ENCODE measurements at regions not wholly inside any gene's neighbourhood (a gene's known extent, or its start where the extent isn't known, plus 50 kb on each side); places are given as distances from the start of the nearest gene placed in this dataset.

DNA sequence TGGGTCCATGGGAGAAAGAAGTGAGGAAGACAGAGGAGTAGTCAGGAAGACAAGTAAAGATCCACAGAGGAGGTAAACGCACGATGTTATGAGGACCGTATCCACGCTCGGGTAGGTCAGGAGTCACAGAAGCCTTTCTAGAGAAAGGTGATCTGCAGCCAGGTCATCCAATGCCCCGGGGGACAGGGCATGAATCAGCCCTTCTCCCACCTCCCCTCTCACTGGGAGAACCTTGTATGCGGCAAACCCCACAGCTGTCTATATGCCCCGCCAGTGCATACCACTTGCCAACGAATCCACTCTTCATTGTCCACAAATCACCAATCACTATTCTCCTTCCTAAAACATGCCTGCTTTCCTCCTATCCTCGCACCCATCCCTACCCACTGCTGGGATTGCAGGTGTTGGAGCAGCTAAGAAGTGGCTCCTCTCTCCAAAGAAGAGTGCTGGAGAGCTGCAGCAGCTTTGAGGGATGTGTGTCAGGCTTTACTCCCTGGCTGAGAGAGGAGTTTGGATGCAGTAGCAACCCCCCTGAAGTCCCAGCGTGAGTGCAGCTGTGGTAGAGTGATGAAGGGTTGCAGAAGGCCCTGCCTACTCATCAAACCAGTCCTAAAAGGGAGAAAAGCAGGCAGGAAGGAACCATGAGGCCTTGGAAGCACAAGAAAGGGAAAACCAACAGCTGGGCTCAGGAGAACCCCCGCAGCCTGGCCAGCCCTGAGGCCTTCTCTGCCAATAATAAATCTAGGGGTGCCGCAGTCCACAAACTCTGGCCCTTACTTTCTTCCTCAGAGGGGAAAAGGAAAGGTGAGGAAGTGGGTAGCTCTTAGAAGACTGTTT, 102.2 kb upstream of the GADD45A start:
- in situ Hi-C loops (cut with HindIII; ENCODE audit: low sequenced_read_pairs), result no loop called here

GRCh38 chr1:67583462-67583950, 101.5 kb upstream of the GADD45A start:
- in situ Hi-C loops (cut with HindIII; ENCODE audit: low sequenced_read_pairs), result no loop called here

DNA sequence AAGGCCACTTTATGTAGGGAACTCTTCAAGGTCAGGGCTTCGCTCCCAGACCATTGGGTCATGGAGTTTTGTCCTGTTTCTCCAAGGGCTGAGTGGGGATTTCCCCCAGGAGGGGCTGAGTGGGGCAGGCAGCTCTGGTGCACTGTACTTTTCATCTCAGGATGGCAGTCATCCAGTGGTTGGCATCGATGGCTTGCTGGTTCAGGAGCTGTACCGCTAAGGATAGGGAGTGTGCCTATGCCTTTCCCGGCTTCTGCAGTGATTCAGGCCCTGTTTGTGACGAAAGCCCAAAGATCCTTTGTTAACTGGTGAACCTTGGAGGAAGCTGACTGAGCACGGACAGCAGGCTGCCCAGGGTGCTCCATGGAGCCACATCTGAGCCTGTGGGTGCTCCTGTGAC, 100.1 kb upstream of the GADD45A start:
- in situ Hi-C loops (cut with HindIII; ENCODE audit: low sequenced_read_pairs), result no loop called here

DNA sequence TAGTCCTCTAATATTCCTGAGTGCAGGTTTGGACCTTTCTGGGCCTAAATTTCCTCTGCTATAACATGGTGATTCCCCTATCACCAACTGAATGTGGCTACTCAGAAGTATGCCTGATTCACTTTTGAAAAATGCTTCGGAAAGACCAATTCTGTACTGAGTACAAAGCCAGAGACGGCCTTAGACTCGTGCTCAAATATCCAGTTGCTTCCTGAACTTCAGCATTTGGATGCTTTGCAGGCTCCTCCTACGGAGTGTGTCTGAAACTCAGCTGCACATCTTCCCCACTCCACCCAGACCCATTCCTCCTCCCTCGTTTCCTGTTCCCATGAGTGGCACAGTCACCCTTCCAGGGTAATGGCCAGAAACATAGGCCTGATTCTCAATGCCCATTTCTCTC, 98.4 kb upstream of the GADD45A start:
- in situ Hi-C loops (cut with HindIII; ENCODE audit: low sequenced_read_pairs), result no loop called here

- in situ Hi-C loops (cut with HindIII; ENCODE audit: low sequenced_read_pairs), result no loop called here
Measured at GRCh38 chr1:67588178-67588855, 96.7 kb upstream of the GADD45A start.

- in situ Hi-C loops (cut with HindIII; ENCODE audit: low sequenced_read_pairs), result no loop called here
Measured at GRCh38 chr1:67589519-67590233, 95.3 kb upstream of the GADD45A start.

DNA sequence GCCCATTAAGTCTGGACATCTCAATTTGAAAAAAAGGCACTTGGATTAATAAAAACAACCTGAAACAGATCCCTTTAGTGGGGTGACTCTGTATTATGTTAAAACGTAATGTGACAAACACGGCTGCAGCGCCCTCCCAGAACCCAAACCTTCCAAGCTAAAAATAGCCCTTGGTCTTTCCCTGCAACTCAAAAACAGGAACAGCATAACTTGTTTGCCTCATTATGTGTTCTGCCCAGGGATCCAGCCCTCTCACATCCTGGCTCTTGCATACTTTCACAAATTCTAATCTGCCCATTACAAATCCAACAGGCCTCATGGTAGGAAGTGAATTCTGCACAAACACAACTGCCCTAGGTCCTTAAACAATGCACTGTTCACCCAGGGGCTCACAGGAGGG, 94.7 kb upstream of the GADD45A start:
- in situ Hi-C loops (cut with HindIII; ENCODE audit: low sequenced_read_pairs), result no loop called here

- in situ Hi-C loops (cut with HindIII; ENCODE audit: low sequenced_read_pairs), result no loop called here
Measured at GRCh38 chr1:67594764-67595163, 90.2 kb upstream of the GADD45A start.

DNA sequence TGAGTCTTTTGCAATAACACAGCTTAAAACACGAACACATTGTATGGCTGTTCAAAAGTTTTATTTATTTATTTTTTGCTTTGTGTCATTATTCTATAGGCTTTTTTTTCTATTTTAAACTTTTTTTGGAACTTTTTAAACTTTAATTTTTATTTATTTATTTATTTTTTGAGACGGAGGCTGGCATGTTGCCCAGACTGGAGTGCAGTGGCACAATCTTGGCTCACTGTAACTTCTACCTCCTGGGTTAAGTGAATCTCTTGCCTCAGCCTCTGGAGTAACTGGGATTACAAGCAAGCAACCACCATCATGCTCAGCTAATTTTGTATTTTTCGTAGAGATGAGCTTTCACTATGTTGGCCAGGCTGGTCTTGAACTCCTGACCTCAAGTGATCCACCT, 88.3 kb upstream of the GADD45A start:
- in situ Hi-C loops (cut with HindIII; ENCODE audit: low sequenced_read_pairs), result no loop called here

GRCh38 chr1:67597336-67597735, 87.7 kb upstream of the GADD45A start:
- in situ Hi-C loops (cut with HindIII; ENCODE audit: low sequenced_read_pairs), result no loop called here

- in situ Hi-C loops (cut with HindIII; ENCODE audit: low sequenced_read_pairs), result no loop called here
Measured at GRCh38 chr1:67599085-67599484, 85.9 kb upstream of the GADD45A start.

GRCh38 chr1:67601539-67601938, 83.5 kb upstream of the GADD45A start:
- in situ Hi-C loops (cut with HindIII; ENCODE audit: low sequenced_read_pairs), result no loop called here

DNA sequence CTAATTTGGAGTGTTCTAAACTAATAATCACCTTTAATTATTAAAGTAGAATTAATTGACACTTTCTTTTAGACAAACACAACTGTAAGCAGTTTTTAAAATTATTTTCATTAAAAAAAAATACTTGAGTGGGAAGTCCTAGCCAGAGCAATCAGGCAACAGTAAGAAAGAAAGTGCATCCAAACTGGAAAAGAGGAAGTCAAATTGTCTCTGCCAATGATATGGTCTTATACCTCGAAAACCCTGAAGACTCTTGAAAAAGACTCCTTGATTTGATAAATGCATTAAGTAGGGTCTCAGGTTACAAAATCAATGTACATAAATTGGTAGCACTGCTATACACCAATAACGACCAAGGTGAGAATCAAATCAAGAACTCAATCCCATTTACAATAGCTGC, 83.0 kb upstream of the GADD45A start:
- in situ Hi-C loops (cut with HindIII; ENCODE audit: low sequenced_read_pairs), result no loop called here

- in situ Hi-C loops (cut with HindIII; ENCODE audit: low sequenced_read_pairs), result no loop called here
Measured at GRCh38 chr1:67604778-67605177, 80.2 kb upstream of the GADD45A start.

DNA sequence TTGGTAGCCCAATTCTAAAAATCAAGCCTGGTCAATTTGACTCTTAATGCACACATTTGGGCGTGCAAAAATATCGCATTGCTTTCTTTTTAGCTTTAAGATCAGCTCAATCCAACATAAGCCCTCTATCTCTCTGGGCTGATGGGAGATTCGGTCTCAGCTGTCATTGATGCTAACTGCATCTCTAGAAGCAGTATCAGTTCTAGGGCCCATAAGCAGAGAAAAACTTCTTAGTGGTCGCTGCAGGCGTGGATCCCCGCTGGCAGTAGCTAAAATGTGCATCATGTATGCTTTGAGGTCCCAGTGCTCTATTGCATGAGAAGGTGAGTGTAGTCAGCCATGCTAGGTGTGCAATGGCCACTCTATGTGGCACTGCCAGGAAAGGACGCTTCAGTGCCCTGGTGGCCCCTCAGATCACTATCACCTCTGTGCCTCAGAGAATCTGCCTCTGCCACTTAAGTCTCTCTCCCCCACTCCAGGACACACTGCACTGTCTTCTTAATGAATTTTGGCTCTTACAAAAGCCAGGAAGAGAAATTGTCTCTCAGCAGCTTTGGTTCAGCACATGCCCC, 79.7 kb upstream of the GADD45A start:
- in situ Hi-C loops (cut with HindIII; ENCODE audit: low sequenced_read_pairs), result no loop called here

- in situ Hi-C loops (cut with HindIII; ENCODE audit: low sequenced_read_pairs), result no loop called here
Measured at GRCh38 chr1:67607286-67607685, 77.7 kb upstream of the GADD45A start.

- in situ Hi-C loops (cut with HindIII; ENCODE audit: low sequenced_read_pairs), result no loop called here
Measured at GRCh38 chr1:67607699-67608098, 77.3 kb upstream of the GADD45A start.

- in situ Hi-C loops (cut with HindIII; ENCODE audit: low sequenced_read_pairs), result no loop called here
Measured at GRCh38 chr1:67608661-67609576, 76.1 kb upstream of the GADD45A start.

- in situ Hi-C loops (cut with HindIII; ENCODE audit: low sequenced_read_pairs), result no loop called here
Measured at GRCh38 chr1:67609577-67610341, 75.2 kb upstream of the GADD45A start.
